ENCODE measurements at regions not wholly inside any gene's neighbourhood (a gene's known extent, or its start where the extent isn't known, plus 50 kb on each side); places are given as distances from the start of the nearest gene placed in this dataset.

GRCh38 chr5:125293726-125294125 lies 547.3 kb upstream of the ZNF608 start:
- H3K9me3 ChIP-seq (ENCODE audit: control insufficient read depth, low read length): no peaks in the 10 kb centered on the region
- no peaks in the 10 kb centered on the region for H3K36me3 ChIP-seq (ENCODE audit: control insufficient read depth, insufficient read depth, low read length)
- peaks cover 5% of the 10 kb centered on the region for H3K4me1 ChIP-seq (ENCODE audit: control insufficient read depth, insufficient read depth, low read length)
- WGBS, 2 experiments: 93% methylated on average over 4 of the region's 4 CpGs
- no peak overlapping the region for H3K4me3 ChIP-seq (ENCODE audit: insufficient read depth, low read depth, low read length)
- no peaks in the 10 kb centered on the region for H3K27me3 ChIP-seq (ENCODE audit: control insufficient read depth, insufficient read depth, low read length, poor library complexity, severe bottlenecking)
- no peak overlapping the region for H3K27ac ChIP-seq (ENCODE audit: insufficient read depth, low read depth, low read length, poor library complexity, severe bottlenecking)

GRCh38 chr5:125294844-125295243 lies 548.4 kb upstream of the ZNF608 start:
- Histone ChIP-seq H3K27ac (ENCODE audit: insufficient read depth, low read depth, low read length, poor library complexity, severe bottlenecking) (no peak overlapping the region), H3K9me3 (ENCODE audit: control insufficient read depth, low read length) (no peaks in the 10 kb centered on the region), H3K36me3 (ENCODE audit: control insufficient read depth, insufficient read depth, low read length) (no peaks in the 10 kb centered on the region), H3K4me3 (ENCODE audit: insufficient read depth, low read depth, low read length) (no peak overlapping the region), H3K27me3 (ENCODE audit: control insufficient read depth, insufficient read depth, low read length, poor library complexity, severe bottlenecking) (no peaks in the 10 kb centered on the region), H3K4me1 (ENCODE audit: control insufficient read depth, insufficient read depth, low read length) (peaks cover 5% of the 10 kb centered on the region)
- WGBS, 2 experiments: 92 to 100% methylated on average over 1 to 2 of the region's 2 CpGs

- Histone ChIP-seq H3K27me3 (ENCODE audit: control insufficient read depth, insufficient read depth, low read length, poor library complexity, severe bottlenecking) (no peaks in the 10 kb centered on the region), H3K4me3 (ENCODE audit: insufficient read depth, low read depth, low read length) (no peak overlapping the region), H3K9me3 (ENCODE audit: control insufficient read depth, low read length) (no peaks in the 10 kb centered on the region), H3K4me1 (ENCODE audit: control insufficient read depth, insufficient read depth, low read length) (peaks cover 5% of the 10 kb centered on the region), H3K27ac (ENCODE audit: insufficient read depth, low read depth, low read length, poor library complexity, severe bottlenecking) (no peak overlapping the region), H3K36me3 (ENCODE audit: control insufficient read depth, insufficient read depth, low read length) (no peaks in the 10 kb centered on the region)
- WGBS, 2 experiments: 87 to 89% methylated on average over 3 to 4 of the region's 4 CpGs
These were observed 549.0 kb upstream of the ZNF608 start for GRCh38 chr5:125295405-125295872.

- Histone ChIP-seq H3K36me3 (ENCODE audit: control insufficient read depth, insufficient read depth, low read length) (no peaks in the 10 kb centered on the region), H3K4me3 (ENCODE audit: insufficient read depth, low read depth, low read length) (no peak overlapping the region), H3K27ac (ENCODE audit: insufficient read depth, low read depth, low read length, poor library complexity, severe bottlenecking) (no peak overlapping the region), H3K27me3 (ENCODE audit: control insufficient read depth, insufficient read depth, low read length, poor library complexity, severe bottlenecking) (no peaks in the 10 kb centered on the region), H3K9me3 (ENCODE audit: control insufficient read depth, low read length) (no peaks in the 10 kb centered on the region), H3K4me1 (ENCODE audit: control insufficient read depth, insufficient read depth, low read length) (peaks cover 5% of the 10 kb centered on the region)
These were observed 551.8 kb upstream of the ZNF608 start for GRCh38 chr5:125298258-125298657.

- WGBS, 2 experiments: 75 to 84% methylated on average over 1 of the region's 1 CpG
- peaks cover 5% of the 10 kb centered on the region for H3K4me1 ChIP-seq (ENCODE audit: control insufficient read depth, insufficient read depth, low read length)
- no peak overlapping the region for H3K27ac ChIP-seq (ENCODE audit: insufficient read depth, low read depth, low read length, poor library complexity, severe bottlenecking)
These were observed 552.4 kb upstream of the ZNF608 start for GRCh38 chr5:125298746-125299379.

GRCh38 chr5:125301711-125302110 lies 555.3 kb upstream of the ZNF608 start:
- WGBS, 2 experiments: 61 to 81% methylated on average over 2 to 3 of the region's 3 CpGs
- H3K36me3 ChIP-seq (ENCODE audit: control insufficient read depth, insufficient read depth, low read length): no peaks in the 10 kb centered on the region
- no peaks in the 10 kb centered on the region for H3K9me3 ChIP-seq (ENCODE audit: control insufficient read depth, low read length)
- peaks cover 5% of the 10 kb centered on the region for H3K4me1 ChIP-seq (ENCODE audit: control insufficient read depth, insufficient read depth, low read length)
- no peaks in the 10 kb centered on the region for H3K27me3 ChIP-seq (ENCODE audit: control insufficient read depth, insufficient read depth, low read length, poor library complexity, severe bottlenecking)
- no peak overlapping the region for H3K27ac ChIP-seq (ENCODE audit: insufficient read depth, low read depth, low read length, poor library complexity, severe bottlenecking)
- H3K4me3 ChIP-seq (ENCODE audit: insufficient read depth, low read depth, low read length): no peak overlapping the region

More at GRCh38 chr5:125298746-125299379, 552.4 kb upstream of the ZNF608 start:
- Histone ChIP-seq H3K9me3 (ENCODE audit: control insufficient read depth, low read length) (no peaks in the 10 kb centered on the region), H3K36me3 (ENCODE audit: control insufficient read depth, insufficient read depth, low read length) (no peaks in the 10 kb centered on the region), H3K4me3 (ENCODE audit: insufficient read depth, low read depth, low read length) (no peak overlapping the region), H3K27me3 (ENCODE audit: control insufficient read depth, insufficient read depth, low read length, poor library complexity, severe bottlenecking) (no peaks in the 10 kb centered on the region)

GRCh38 chr5:125302577-125302976 lies 556.1 kb upstream of the ZNF608 start:
- Histone ChIP-seq H3K36me3 (ENCODE audit: control insufficient read depth, insufficient read depth, low read length) (no peaks in the 10 kb centered on the region), H3K27ac (ENCODE audit: insufficient read depth, low read depth, low read length, poor library complexity, severe bottlenecking) (no peak overlapping the region), H3K4me3 (ENCODE audit: insufficient read depth, low read depth, low read length) (no peak overlapping the region), H3K4me1 (ENCODE audit: control insufficient read depth, insufficient read depth, low read length) (peaks cover 5% of the 10 kb centered on the region), H3K27me3 (ENCODE audit: control insufficient read depth, insufficient read depth, low read length, poor library complexity, severe bottlenecking) (no peaks in the 10 kb centered on the region), H3K9me3 (ENCODE audit: control insufficient read depth, low read length) (no peaks in the 10 kb centered on the region)
- 88 to 94% methylated on average over 4 of the region's 4 CpGs for WGBS, 2 experiments

- Histone ChIP-seq H3K27me3 (ENCODE audit: control insufficient read depth, insufficient read depth, low read length, poor library complexity, severe bottlenecking) (no peaks in the 10 kb centered on the region), H3K4me1 (ENCODE audit: control insufficient read depth, insufficient read depth, low read length) (no peaks in the 10 kb centered on the region), H3K4me3 (ENCODE audit: insufficient read depth, low read depth, low read length) (no peak overlapping the region), H3K36me3 (ENCODE audit: control insufficient read depth, insufficient read depth, low read length) (no peaks in the 10 kb centered on the region), H3K27ac (ENCODE audit: insufficient read depth, low read depth, low read length, poor library complexity, severe bottlenecking) (no peak overlapping the region), H3K9me3 (ENCODE audit: control insufficient read depth, low read length) (no peaks in the 10 kb centered on the region)
- WGBS, 2 experiments: 85 to 96% methylated on average over 3 of the region's 3 CpGs
These were observed 560.3 kb upstream of the ZNF608 start for GRCh38 chr5:125306741-125307140.

- Histone ChIP-seq H3K9me3 (ENCODE audit: control insufficient read depth, low read length) (no peaks in the 10 kb centered on the region), H3K4me3 (ENCODE audit: insufficient read depth, low read depth, low read length) (no peak overlapping the region), H3K36me3 (ENCODE audit: control insufficient read depth, insufficient read depth, low read length) (no peaks in the 10 kb centered on the region), H3K4me1 (ENCODE audit: control insufficient read depth, insufficient read depth, low read length) (no peaks in the 10 kb centered on the region), H3K27me3 (ENCODE audit: control insufficient read depth, insufficient read depth, low read length, poor library complexity, severe bottlenecking) (no peaks in the 10 kb centered on the region), H3K27ac (ENCODE audit: insufficient read depth, low read depth, low read length, poor library complexity, severe bottlenecking) (no peak overlapping the region)
These were observed 564.3 kb upstream of the ZNF608 start for GRCh38 chr5:125310749-125311148.

GRCh38 chr5:125311743-125312142 lies 565.3 kb upstream of the ZNF608 start:
- Histone ChIP-seq H3K9me3 (ENCODE audit: control insufficient read depth, low read length) (no peaks in the 10 kb centered on the region), H3K4me1 (ENCODE audit: control insufficient read depth, insufficient read depth, low read length) (peaks cover 1% of the 10 kb centered on the region), H3K36me3 (ENCODE audit: control insufficient read depth, insufficient read depth, low read length) (no peaks in the 10 kb centered on the region), H3K4me3 (ENCODE audit: insufficient read depth, low read depth, low read length) (no peak overlapping the region), H3K27me3 (ENCODE audit: control insufficient read depth, insufficient read depth, low read length, poor library complexity, severe bottlenecking) (no peaks in the 10 kb centered on the region), H3K27ac (ENCODE audit: insufficient read depth, low read depth, low read length, poor library complexity, severe bottlenecking) (no peak overlapping the region)
- 100% methylated on average over 1 of the region's 1 CpG; no CpG with 5 or more reads in 1 of the 2 experiments for WGBS, 2 experiments

GRCh38 chr5:125313555-125313954 lies 567.1 kb upstream of the ZNF608 start:
- Histone ChIP-seq H3K27ac (ENCODE audit: insufficient read depth, low read depth, low read length, poor library complexity, severe bottlenecking) (no peak overlapping the region), H3K36me3 (ENCODE audit: control insufficient read depth, insufficient read depth, low read length) (no peaks in the 10 kb centered on the region), H3K4me1 (ENCODE audit: control insufficient read depth, insufficient read depth, low read length) (peaks cover 11% of the 10 kb centered on the region), H3K9me3 (ENCODE audit: control insufficient read depth, low read length) (no peaks in the 10 kb centered on the region), H3K4me3 (ENCODE audit: insufficient read depth, low read depth, low read length) (no peak overlapping the region), H3K27me3 (ENCODE audit: control insufficient read depth, insufficient read depth, low read length, poor library complexity, severe bottlenecking) (no peaks in the 10 kb centered on the region)
- WGBS, 2 experiments: 94 to 95% methylated on average over 4 of the region's 4 CpGs

All from ectodermal cell (in vitro differentiated cells).